Omental fat pad (tissue), 3 donors: ENCODE measurements at regions not wholly inside any gene's neighbourhood (a gene's known extent, or its start where the extent isn't known, plus 50 kb on each side); places are given as distances from the start of the nearest gene placed in this dataset.
"Not testable (repeated sequence)": the region's sequence is repeated elsewhere in the genome, so short reads cannot be mapped to it uniquely, and the experiment has no call there.

Experiments
- ATAC-seq: fragments of 150-250 bp; one replicate; pipeline ENCODE4 v1.9.1; 2016; ENCODE audit warnings: mild to moderate bottlenecking, moderate library complexity; ENCODE audit not compliant: low FRiP score
- DNase-seq: peaks from one replicate; pipeline ENCODE4 v3.0.0-alpha.2; 2019; ENCODE audit warnings: low spot score
- TF ChIP-seq, protein P1 (sequence below), 3 donors: fragments of 450-650 bp; IDR thresholded peaks; one replicate each; pipeline ENCODE4 v1.5.1; 2016 to 2017; ENCODE audit warnings: antibody characterized with exemption in 3 of 3, mild to moderate bottlenecking in 3 of 3, moderate library complexity in 2 of 3

DNA sequence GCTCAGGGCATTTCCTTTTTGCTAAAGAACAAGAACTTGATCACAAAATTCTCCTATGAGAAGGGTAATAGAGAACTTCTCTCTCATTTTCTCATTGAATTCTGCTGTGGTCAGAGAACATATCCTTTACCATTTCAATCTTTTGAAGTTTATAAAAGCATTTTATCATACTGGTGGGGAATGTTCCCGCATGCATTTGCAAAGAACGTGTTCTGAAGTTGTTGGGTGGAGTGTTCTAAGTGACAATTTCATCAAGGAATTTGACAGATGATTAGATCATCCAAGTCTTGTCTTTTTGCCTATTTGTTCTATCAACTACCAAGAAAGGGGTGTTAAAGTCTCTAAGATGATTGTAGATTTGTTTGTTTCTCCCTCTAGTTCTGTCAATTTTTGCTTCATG lies 163.4 kb upstream of the FREM1 start:
- TF ChIP-seq, protein P1, sequence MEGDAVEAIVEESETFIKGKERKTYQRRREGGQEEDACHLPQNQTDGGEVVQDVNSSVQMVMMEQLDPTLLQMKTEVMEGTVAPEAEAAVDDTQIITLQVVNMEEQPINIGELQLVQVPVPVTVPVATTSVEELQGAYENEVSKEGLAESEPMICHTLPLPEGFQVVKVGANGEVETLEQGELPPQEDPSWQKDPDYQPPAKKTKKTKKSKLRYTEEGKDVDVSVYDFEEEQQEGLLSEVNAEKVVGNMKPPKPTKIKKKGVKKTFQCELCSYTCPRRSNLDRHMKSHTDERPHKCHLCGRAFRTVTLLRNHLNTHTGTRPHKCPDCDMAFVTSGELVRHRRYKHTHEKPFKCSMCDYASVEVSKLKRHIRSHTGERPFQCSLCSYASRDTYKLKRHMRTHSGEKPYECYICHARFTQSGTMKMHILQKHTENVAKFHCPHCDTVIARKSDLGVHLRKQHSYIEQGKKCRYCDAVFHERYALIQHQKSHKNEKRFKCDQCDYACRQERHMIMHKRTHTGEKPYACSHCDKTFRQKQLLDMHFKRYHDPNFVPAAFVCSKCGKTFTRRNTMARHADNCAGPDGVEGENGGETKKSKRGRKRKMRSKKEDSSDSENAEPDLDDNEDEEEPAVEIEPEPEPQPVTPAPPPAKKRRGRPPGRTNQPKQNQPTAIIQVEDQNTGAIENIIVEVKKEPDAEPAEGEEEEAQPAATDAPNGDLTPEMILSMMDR (IDR thresholded peaks at IDR 0.05): no peak
- ATAC-seq: no peak

GRCh38 chr9:15070716-15071115 lies 160.5 kb upstream of the FREM1 start:
- ATAC-seq (no peak), DNase-seq (no peak)
- TF ChIP-seq, protein P1 (IDR thresholded peaks at IDR 0.05): no peak

More for the DNA sequence above, 163.4 kb upstream of the FREM1 start:
- DNase-seq: no peak

DNA sequence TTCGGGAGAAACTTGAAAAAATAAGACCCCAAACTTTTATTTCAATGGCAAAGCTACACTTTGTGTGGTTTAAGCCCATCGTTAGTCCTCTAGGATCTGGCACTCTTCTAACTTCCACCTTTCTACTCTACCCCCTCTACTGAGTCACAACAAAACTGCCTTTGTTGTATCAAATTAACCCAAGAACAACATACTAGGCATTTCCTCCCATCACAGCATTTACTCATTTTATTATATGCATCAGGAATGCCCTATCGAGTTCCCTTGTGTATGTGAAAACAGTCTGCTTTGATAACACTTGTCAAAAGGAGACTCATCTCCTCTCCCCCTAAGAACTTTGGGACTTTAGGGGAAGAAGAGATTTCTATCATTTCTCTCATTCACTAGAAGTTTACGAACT lies 158.9 kb upstream of the FREM1 start:
- ATAC-seq (no peak), DNase-seq (no peak)
- TF ChIP-seq, protein P1 (IDR thresholded peaks at IDR 0.05): no peak

DNA sequence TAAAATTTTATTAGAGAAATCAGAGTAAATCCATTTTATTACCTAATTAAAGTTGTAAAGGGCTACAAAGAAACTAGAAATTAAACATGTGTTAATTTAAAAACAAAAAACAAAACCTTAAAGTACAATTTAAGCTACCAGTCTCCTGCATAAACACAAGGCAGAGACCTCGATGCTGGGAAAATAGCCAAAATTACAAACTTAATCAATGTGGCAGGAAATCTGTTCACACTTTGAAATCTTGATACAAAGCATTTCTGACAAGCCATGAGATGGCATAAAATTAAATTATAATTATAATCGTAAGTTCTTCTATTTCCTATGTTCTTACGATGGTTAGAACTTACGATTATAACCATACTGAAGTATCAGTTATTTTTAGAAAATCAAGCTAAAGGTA lies 158.0 kb upstream of the FREM1 start:
- DNase-seq (no peak), ATAC-seq (no peak)
- TF ChIP-seq, protein P1 (IDR thresholded peaks at IDR 0.05): no peak

DNA sequence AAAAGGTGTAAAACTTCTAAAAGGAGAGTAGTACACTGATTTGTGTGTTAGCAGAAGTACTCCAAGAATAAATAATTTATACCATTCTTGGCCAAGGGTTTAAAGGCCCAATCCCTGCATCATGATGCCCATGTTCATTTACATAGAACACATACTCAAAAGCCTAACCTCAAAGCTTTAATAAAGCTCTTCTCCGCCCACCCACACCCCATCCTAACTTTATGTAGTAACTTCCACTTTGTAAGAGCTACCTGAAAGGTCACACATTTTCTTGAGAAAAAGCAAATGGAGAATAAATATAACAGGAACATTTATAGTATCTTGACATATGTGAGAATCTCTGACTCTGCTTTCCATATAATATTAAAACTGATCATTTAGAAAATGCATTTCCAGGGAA lies 148.8 kb upstream of the FREM1 start:
- TF ChIP-seq, protein P1 (IDR thresholded peaks at IDR 0.05): no peak
- DNase-seq: no peak
- ATAC-seq: no peak

DNA sequence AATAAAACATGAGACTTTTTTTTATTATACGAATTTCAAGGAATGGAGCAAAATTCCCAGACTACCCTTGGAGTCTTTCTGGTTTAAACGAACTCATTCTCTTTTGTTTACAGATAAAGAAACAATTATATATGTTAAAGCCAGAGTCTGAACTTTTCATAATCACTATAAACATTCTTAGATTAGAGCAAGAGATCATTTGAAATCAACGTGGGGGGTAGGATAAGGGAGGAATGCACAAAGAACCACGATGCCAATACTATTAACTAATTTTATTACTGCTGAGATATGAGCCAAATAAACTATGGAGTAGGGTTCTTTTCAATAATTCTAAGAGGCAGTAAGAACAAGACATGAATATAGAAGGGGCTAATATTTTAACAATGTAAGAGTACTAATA lies 148.0 kb upstream of the FREM1 start:
- TF ChIP-seq, protein P1 (IDR thresholded peaks at IDR 0.05): no peak
- no peak for ATAC-seq
- DNase-seq: no peak

GRCh38 chr9:15055284-15055683 lies 145.1 kb upstream of the FREM1 start:
- not testable (repeated sequence) for ATAC-seq, DNase-seq

GRCh38 chr9:15048772-15049171 lies 138.5 kb upstream of the FREM1 start:
- no peak for ATAC-seq
- TF ChIP-seq, protein P1 (IDR thresholded peaks at IDR 0.05): no peak
- DNase-seq: no peak
